Pulmonary artery endothelial cell (primary cell): ENCODE measurements at regions not wholly inside any gene's neighbourhood (a gene's known extent, or its start where the extent isn't known, plus 50 kb on each side); places are given as distances from the start of the nearest gene placed in this dataset.

ENCODE experiments used
- DNase-seq: peaks from one replicate; pipeline ENCODE4 v3.0.0-alpha.2; 2011; ENCODE audit warnings: low read depth, low spot score

DNA sequence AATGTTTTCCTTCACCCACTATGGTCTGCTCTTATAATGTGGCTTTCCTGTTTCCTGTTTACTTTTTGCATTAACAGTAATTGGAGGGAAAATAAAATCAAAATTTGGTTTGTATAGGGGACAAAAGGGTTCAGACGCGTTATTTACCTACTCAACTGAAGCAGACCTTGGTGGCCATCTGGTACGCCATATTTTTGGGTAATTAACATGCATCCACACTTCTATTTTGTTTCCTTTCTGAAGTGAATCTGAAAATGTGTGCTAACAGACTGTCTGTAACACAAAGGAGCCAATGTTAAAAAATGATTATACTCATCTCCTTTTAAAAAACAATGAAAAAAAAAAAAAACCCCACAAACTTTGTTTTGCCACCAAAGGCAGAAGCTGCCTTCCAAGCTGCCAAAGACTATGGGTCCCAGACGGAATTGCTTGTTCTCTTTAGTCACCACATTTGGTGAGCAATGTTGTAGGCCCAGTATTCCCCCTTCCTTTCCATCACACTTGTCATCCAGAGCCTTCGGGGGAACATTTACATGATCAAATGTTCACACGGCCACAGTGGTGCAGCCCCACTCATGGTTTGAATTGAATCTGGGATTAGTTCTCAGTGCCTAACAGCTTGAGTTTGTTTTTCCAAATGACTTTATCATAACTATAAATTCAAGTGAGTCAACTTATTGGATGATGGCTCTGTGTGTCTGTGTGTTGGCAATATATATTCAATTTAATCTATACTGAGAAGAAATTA is 323.7 kb upstream of the CD180 start:
- DNase-seq = no peak

DNA sequence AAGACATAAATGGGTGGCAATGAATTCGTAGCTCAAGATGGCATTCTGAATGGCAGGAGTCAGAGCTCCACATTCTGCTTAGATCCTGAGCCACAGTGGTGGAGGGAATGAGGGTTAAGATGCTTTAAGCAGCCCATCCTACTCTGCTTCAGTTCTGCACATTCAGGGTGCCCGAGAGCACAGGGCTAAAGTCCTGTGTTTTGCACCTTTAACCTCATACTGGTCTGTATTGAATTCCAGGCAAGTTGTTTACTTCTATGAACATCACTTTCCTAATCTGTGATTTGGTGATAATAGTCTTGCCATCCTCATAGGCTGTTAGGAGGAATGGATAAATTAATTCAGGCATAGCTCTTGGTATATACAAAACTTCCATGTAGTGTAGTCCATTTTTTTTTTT is 321.6 kb upstream of the CD180 start:
- no peak for DNase-seq

- DNase-seq = no peak
These were observed 320.5 kb upstream of the CD180 start for GRCh38 chr5:67516948-67517565.

DNA sequence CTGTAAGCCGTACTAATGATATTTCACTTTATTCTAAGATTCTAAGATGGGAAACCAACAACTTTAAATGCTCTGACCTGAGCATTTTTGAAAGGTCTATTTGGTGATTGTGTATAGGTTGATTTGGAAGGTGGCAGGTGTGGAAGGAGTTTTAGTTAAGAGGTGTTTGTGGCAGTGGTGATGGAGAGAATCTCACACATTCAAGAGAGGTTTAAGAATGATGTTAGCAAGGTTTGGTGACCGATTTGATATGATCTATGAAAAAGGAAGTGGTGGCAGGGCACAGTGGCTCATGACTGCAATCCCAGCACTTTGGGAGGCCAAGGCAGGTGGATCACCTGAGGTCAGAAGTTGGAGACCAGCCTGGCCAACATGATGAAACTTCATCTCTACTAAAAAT is 319.2 kb upstream of the CD180 start:
- no peak for DNase-seq

GRCh38 chr5:67515020-67515689 is 318.6 kb upstream of the CD180 start:
- no peak for DNase-seq

- no peak for DNase-seq
These were observed 316.2 kb upstream of the CD180 start for GRCh38 chr5:67512758-67513157.

GRCh38 chr5:67511911-67512310 is 315.3 kb upstream of the CD180 start:
- DNase-seq = no peak

DNA sequence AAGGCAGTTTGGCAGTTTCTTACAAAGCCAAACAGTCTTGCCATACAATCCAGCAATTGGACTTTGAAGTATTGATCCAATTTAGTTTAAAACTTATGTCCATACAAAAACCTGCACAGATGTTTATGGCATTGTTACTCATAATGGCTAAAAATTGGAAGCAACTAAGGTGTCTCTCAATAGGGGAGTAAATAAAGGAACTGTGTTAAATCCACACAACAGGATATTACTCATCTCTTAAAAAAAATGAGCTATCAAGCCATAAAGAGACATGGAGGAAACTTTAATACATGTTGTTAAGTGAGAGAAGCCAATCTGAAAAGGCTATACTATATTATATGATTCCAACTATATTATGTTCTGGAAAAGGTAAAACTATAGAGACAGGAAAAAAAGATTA is 313.6 kb upstream of the CD180 start:
- no peak for DNase-seq

- no peak for DNase-seq
These were observed 313.0 kb upstream of the CD180 start for GRCh38 chr5:67509402-67510186.

DNA sequence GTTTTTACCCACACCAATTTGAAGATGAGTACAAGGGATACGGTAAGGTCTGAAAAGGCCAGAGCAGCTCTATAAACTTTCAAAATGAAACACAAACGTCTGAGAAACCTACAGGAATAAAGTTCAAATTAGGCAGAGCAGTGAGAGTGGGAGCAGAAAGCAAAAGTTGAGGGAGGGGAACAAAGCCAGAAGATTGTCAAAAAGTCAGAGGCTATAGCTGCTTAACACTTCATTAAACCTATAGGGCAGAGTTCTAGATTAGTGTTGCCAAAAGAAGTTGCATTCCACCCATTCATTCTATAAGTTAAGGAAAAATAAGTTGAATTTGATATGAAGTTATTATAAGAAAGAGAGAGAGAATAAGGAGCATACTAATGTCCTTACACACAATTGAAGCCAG is 309.6 kb upstream of the CD180 start:
- DNase-seq = no peak

GRCh38 chr5:67502951-67503350 is 306.4 kb upstream of the CD180 start:
- no peak for DNase-seq

DNA sequence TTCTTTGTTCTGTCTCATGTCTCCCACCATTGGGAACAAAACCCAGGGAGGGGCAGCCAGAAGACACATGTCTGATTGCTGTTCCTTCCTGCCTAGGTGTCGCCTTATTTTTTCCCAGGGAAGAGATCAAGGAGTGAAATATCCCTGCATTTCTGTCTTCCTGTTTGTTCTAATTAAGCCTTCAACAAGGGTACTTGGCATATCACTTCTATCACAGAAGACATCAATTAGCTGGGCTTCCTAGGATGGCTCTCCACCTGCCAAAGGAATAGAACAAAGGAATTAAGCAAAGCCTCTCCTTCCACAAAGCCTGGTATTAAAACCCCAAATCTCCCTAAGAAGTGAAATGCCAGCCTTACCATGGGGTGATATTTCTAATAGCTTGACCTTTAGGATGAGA is 299.5 kb upstream of the CD180 start:
- DNase-seq = no peak

DNA sequence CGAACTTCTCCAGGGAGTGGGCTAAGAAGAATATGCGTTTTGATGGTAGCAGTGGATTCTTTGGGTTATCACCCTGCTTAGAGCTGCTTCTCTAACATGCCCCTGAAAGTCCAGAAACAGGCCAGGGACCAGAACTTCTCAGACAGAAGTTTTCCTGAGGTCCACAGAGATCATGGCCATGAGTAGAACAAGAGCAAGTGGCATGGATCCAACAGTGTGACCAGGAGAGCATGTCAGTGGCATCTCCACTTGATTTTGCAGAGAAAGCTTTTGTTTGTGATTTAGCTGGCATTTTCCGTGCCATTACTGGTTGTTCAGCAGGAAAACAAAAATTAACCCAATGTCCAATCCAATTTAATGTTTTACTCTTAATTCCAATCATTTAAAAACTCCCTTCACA is 298.5 kb upstream of the CD180 start:
- no peak for DNase-seq

GRCh38 chr5:67494186-67494855 is 297.7 kb upstream of the CD180 start:
- no peak for DNase-seq

DNA sequence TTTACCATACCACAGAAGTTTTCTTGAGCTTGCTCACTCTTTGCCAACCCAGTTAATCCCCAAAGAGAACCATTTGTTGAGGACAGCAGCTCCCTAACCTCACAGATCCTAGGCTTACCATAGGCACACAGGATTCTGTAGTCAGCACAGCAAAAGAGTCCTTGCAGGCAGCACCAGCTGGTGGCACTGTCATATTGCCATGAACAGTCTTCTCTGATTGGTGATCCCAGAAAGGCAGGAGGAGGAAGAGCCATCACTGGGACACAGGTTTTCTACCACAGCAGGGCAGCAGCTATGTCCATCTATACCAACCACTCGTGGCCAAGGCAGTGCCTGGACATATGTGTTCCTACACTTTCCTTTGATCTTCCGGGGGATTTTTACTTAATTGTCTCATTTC is 297.1 kb upstream of the CD180 start:
- no peak for DNase-seq

GRCh38 chr5:67490543-67491321 is 294.1 kb upstream of the CD180 start:
- no peak for DNase-seq

GRCh38 chr5:67488885-67489284 is 292.3 kb upstream of the CD180 start:
- DNase-seq = no peak

DNA sequence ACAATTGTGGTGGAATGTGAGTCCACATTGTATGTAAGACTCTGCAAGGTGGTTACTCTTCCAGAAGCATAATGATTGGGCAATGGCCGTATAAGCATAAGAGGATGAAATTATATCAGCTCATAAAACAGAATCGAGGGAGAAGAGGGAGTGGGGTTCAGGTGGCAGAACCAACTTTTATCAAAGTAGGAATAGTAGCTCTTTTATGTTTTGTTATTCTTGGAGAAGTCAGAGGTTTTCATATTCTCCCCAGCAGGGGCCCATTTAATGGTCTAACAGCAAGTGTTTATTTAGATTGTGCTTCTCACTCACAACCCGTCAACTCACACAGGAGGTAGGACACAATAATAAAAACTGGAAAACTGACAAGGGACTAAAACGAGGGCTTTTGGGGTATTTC is 291.3 kb upstream of the CD180 start:
- DNase-seq = no peak

GRCh38 chr5:67483453-67484030 is 286.9 kb upstream of the CD180 start:
- DNase-seq = no peak

DNA sequence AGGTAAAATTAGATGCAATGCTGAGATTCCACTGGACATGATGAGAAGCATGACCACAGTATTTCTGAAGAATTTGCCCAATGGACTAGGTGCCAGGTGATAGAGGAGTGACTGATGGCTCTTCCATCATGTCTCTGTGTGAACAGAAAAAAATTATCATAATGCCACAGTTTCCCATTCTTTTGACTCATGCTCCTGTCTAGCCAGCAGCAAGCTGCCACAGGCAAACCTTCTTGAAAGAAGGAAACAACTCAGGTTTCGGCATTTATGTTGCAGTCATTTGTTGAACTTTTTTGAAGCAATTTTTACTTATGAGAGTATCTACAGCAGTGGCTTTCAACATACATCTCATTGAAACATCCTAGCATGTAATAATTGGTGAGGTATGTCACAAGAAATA is 284.8 kb upstream of the CD180 start:
- no peak for DNase-seq
